Right lobe of liver (tissue), 4 donors: ENCODE measurements at regions not wholly inside any gene's neighbourhood (a gene's known extent, or its start where the extent isn't known, plus 50 kb on each side); places are given as distances from the start of the nearest gene placed in this dataset.

ENCODE experiments used
- POLR2A ChIP-seq: fragments of 450-650 bp; IDR thresholded peaks from one replicate; pipeline ENCODE4 v1.6.1; 2017; ENCODE audit warnings: antibody characterized with exemption, mild to moderate bottlenecking
- TF ChIP-seq, protein P1 (sequence below), 4 donors: fragments of 200-600 bp in 3 of 4; fragments of 450-650 bp in 1 of 4; IDR thresholded peaks; one replicate each; pipeline versions ENCODE4 v1.5.1 to v1.8.0; 2016 to 2022; ENCODE audit warnings: antibody characterized with exemption in 4 of 4, mild to moderate bottlenecking in 2 of 4
- donor health status: DM: no; HTN: no; CAD: no.
- donor health status: DM: no; HTN: no; CAD: no.
- donor health status: DM: no; HTN: yes; CAD: no.

DNA sequence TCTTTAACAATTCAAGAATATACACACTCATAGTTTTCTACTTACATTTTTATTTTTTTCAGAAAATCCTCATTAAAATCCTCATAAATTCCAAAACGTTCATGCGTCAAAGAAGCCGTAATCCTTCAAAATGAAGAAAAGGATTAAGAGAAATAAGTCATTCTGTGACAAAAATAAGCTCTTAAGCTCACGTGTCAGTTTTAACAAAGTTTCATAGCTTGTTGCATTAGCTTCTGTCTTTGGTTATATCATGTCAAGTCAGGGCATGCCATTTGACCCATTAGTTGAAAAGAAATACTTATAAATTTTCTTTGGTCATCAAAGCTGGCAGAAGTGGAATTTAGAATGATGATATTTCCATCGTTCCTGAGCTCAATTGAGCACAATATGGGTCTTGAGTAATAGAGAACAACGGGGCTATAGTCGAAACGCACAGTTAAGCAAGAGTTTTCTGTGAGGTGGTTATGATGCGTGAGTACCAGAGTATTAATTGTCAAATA lies 185.2 kb upstream of the CTSO start:
- TF ChIP-seq, protein P1, sequence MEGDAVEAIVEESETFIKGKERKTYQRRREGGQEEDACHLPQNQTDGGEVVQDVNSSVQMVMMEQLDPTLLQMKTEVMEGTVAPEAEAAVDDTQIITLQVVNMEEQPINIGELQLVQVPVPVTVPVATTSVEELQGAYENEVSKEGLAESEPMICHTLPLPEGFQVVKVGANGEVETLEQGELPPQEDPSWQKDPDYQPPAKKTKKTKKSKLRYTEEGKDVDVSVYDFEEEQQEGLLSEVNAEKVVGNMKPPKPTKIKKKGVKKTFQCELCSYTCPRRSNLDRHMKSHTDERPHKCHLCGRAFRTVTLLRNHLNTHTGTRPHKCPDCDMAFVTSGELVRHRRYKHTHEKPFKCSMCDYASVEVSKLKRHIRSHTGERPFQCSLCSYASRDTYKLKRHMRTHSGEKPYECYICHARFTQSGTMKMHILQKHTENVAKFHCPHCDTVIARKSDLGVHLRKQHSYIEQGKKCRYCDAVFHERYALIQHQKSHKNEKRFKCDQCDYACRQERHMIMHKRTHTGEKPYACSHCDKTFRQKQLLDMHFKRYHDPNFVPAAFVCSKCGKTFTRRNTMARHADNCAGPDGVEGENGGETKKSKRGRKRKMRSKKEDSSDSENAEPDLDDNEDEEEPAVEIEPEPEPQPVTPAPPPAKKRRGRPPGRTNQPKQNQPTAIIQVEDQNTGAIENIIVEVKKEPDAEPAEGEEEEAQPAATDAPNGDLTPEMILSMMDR (IDR thresholded peaks at IDR 0.05), result no peak
- TF ChIP-seq POLR2A, result no peak
